ENCODE measurements at regions not wholly inside any gene's neighbourhood (a gene's known extent, or its start where the extent isn't known, plus 50 kb on each side); places are given as distances from the start of the nearest gene placed in this dataset.
"Not testable (repeated sequence)": the region's sequence is repeated elsewhere in the genome, so short reads cannot be mapped to it uniquely, and the experiment has no call there.

GRCh38 chr10:33015761-33016547 is 57.9 kb upstream of the ITGB1 start:
- Histone ChIP-seq H3K27me3 (peaks cover 4% of the 10 kb centered on the region), H3K36me3 (no peaks in the 10 kb centered on the region), H3K27ac (no peak overlapping the region), H3K4me3 (ENCODE audit: low read depth in 1 of 2, low read length in 1 of 2) (no peak overlapping the region), H3K4me1 (ENCODE audit: control insufficient read depth in 1 of 2, insufficient read depth in 1 of 2, low read depth in 1 of 2, low read length in 1 of 2) (no peaks in the 10 kb centered on the region), H3K9me3 (no peaks in the 10 kb centered on the region)
- TF ChIP-seq CTCF (IDR thresholded peaks at IDR 0.05): no peak

- H3K27ac ChIP-seq; H3K36me3 ChIP-seq; H3K9me3 ChIP-seq; H3K4me1 ChIP-seq (ENCODE audit: control insufficient read depth in 1 of 2, insufficient read depth in 1 of 2, low read depth in 1 of 2, low read length in 1 of 2); H3K4me3 ChIP-seq (ENCODE audit: low read depth in 1 of 2, low read length in 1 of 2): not testable (repeated sequence)
- H3K27me3 ChIP-seq: peaks cover 29% of the 10 kb centered on the region
Observed at GRCh38 chr10:33013331-33013730, 55.3 kb upstream of the ITGB1 start.

- Histone ChIP-seq H3K27me3 (peaks cover 29% of the 10 kb centered on the region), H3K9me3 (no peaks in the 10 kb centered on the region), H3K36me3 (no peaks in the 10 kb centered on the region), H3K27ac (no peak overlapping the region), H3K4me3 (ENCODE audit: low read depth in 1 of 2, low read length in 1 of 2) (no peak overlapping the region), H3K4me1 (ENCODE audit: control insufficient read depth in 1 of 2, insufficient read depth in 1 of 2, low read depth in 1 of 2, low read length in 1 of 2) (no peaks in the 10 kb centered on the region)
- TF ChIP-seq CTCF (IDR thresholded peaks at IDR 0.05): no peak
Observed at GRCh38 chr10:33012306-33012705, 54.3 kb upstream of the ITGB1 start.

GRCh38 chr10:33010132-33011037 is 52.4 kb upstream of the ITGB1 start:
- no peak overlapping the region for H3K4me3 ChIP-seq (ENCODE audit: low read depth in 1 of 2, low read length in 1 of 2)
- H3K36me3 ChIP-seq: no peaks in the 10 kb centered on the region
- no peak for TF ChIP-seq CTCF (IDR thresholded peaks at IDR 0.05)
- no peak overlapping the region for H3K27ac ChIP-seq
- H3K4me1 ChIP-seq (ENCODE audit: control insufficient read depth in 1 of 2, insufficient read depth in 1 of 2, low read depth in 1 of 2, low read length in 1 of 2): peaks cover 6 to 7% of the 10 kb centered on the region in 2 experiments
- H3K9me3 ChIP-seq: no peaks in the 10 kb centered on the region
- peaks cover 41% of the 10 kb centered on the region for H3K27me3 ChIP-seq

GRCh38 chr10:33009244-33010131 is 51.5 kb upstream of the ITGB1 start:
- Histone ChIP-seq H3K4me3 (ENCODE audit: low read depth in 1 of 2, low read length in 1 of 2) (no peak overlapping the region), H3K27me3 (peaks cover 43% of the 10 kb centered on the region), H3K9me3 (no peaks in the 10 kb centered on the region), H3K36me3 (no peaks in the 10 kb centered on the region), H3K27ac (no peak overlapping the region), H3K4me1 (ENCODE audit: control insufficient read depth in 1 of 2, insufficient read depth in 1 of 2, low read depth in 1 of 2, low read length in 1 of 2) (peaks cover 9 to 10% of the 10 kb centered on the region in 2 experiments)
- TF ChIP-seq CTCF (IDR thresholded peaks at IDR 0.05): no peak
